Sigmoid colon (tissue), 4 donors: ENCODE measurements at regions not wholly inside any gene's neighbourhood (a gene's known extent, or its start where the extent isn't known, plus 50 kb on each side); places are given as distances from the start of the nearest gene placed in this dataset.

Experiments
- CTCF ChIP-seq, 4 experiments: fragments of 450-650 bp in 3 of 4; fragments of 200-600 bp in 1 of 4; IDR thresholded peaks; one replicate each; pipeline ENCODE4 v1.5.1; 2016 to 2019; ENCODE audit warnings: antibody characterized with exemption in 4 of 4, mild to moderate bottlenecking in 3 of 4, moderate library complexity in 2 of 4
- POLR2AphosphoS5 ChIP-seq, 4 donors: sonication (generic); formaldehyde crosslinking; IDR thresholded peaks; one replicate each; pipeline ENCODE4 v1.6.1; 2017; ENCODE audit warnings: antibody characterized with exemption in 4 of 4

GRCh38 chr19:30855442-30855841 lies 483.3 kb downstream of the ZNF536 start:
- TF ChIP-seq CTCF (IDR thresholded peaks at IDR 0.05) (no peak), POLR2AphosphoS5 (IDR thresholded peaks at IDR 0.05) (no peak)
